Endothelial cell of umbilical vein (primary cell): ENCODE measurements at regions not wholly inside any gene's neighbourhood (a gene's known extent, or its start where the extent isn't known, plus 50 kb on each side); places are given as distances from the start of the nearest gene placed in this dataset.

Experiments
- EZH2 ChIP-seq: IDR thresholded peaks from 2 replicates; pipeline ENCODE4 v1.6.1; 2012; ENCODE audit warnings: borderline replicate concordance, low read depth, mild to moderate bottlenecking, moderate library complexity, low read length, inconsistent platforms; ENCODE audit not compliant: severe bottlenecking
- FOS ChIP-seq: IDR thresholded peaks from 2 replicates; pipeline ENCODE4 v1.6.1; 2011; ENCODE audit warnings: mild to moderate bottlenecking, low read length, moderate library complexity, borderline replicate concordance; ENCODE audit not compliant: insufficient read depth
- GATA2 ChIP-seq: IDR thresholded peaks from 2 replicates; pipeline ENCODE4 v1.7.0; 2011; ENCODE audit warnings: low read depth, mild to moderate bottlenecking, moderate library complexity, mixed read lengths, low read length; ENCODE audit not compliant: insufficient read length, insufficient read depth
- JUN ChIP-seq: IDR thresholded peaks from 2 replicates; pipeline ENCODE4 v1.6.1; 2011; ENCODE audit warnings: borderline replicate concordance, low read depth; ENCODE audit not compliant: insufficient read length, insufficient read depth
- MYC ChIP-seq: IDR thresholded peaks from one replicate; pipeline ENCODE4 v1.6.1; 2011; ENCODE audit warnings: mild to moderate bottlenecking, low read depth, low read length
- POLR2A ChIP-seq: IDR thresholded peaks from 2 replicates; pipeline ENCODE4 v1.6.1; 2012; ENCODE audit warnings: low read depth, mild to moderate bottlenecking, control low read depth, low read length
- POLR2AphosphoS5 ChIP-seq: IDR thresholded peaks from 2 replicates; pipeline ENCODE4 v1.6.1; 2012; ENCODE audit warnings: low read depth, mild to moderate bottlenecking, control low read depth, low read length, moderate library complexity; ENCODE audit not compliant: insufficient read depth
- TF ChIP-seq, protein P1 (sequence below), 2 donors: IDR thresholded peaks; 1 replicate in 1 of 2; 2 replicates in 1 of 2; pipeline ENCODE4 v1.5.1; 2011; ENCODE audit warnings: low read length in 2 of 2, mild to moderate bottlenecking in 2 of 2, moderate library complexity in 2 of 2, control low read depth in 1 of 2, inconsistent platforms in 1 of 2, low read depth in 1 of 2; ENCODE audit not compliant: insufficient read depth in 1 of 2; ENCODE audit errors: extremely low read depth in 1 of 2
- TF ChIP-seq, protein P2 (sequence below): IDR thresholded peaks from 2 replicates; pipeline ENCODE4 v1.6.1; 2011; ENCODE audit not compliant: insufficient read depth, insufficient read length

DNA sequence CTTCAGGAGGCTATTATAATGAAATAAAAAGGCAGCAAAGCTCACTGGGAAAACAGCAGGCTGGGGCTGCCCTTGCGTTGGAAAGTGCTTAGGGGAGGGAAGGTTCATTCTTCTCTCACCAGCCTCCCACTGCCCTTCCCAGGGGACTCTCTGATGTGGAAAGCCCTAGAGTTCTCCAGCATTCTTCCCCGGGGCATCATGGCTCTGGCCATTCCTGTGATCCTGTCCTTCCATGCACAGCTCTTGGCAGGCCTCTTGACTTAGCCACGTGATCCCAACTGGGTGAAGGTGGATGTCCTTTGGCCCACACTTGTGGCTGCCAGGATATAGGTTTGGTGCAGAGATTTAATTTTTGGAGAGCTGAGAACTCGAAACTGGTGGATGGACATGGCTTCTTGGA is 58.0 kb upstream of the ZNF831 start:
- TF ChIP-seq MYC (no peak), POLR2A (no peak), FOS (no peak), EZH2 (no peak), POLR2AphosphoS5 (no peak), JUN (no peak), GATA2 (no peak)
- TF ChIP-seq, protein P1, sequence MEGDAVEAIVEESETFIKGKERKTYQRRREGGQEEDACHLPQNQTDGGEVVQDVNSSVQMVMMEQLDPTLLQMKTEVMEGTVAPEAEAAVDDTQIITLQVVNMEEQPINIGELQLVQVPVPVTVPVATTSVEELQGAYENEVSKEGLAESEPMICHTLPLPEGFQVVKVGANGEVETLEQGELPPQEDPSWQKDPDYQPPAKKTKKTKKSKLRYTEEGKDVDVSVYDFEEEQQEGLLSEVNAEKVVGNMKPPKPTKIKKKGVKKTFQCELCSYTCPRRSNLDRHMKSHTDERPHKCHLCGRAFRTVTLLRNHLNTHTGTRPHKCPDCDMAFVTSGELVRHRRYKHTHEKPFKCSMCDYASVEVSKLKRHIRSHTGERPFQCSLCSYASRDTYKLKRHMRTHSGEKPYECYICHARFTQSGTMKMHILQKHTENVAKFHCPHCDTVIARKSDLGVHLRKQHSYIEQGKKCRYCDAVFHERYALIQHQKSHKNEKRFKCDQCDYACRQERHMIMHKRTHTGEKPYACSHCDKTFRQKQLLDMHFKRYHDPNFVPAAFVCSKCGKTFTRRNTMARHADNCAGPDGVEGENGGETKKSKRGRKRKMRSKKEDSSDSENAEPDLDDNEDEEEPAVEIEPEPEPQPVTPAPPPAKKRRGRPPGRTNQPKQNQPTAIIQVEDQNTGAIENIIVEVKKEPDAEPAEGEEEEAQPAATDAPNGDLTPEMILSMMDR (IDR thresholded peaks at IDR 0.05; ENCODE audit: extremely low read depth in 1 of 2, insufficient read depth in 1 of 2, low read depth in 1 of 2, low read length in 2 of 2): no peak
- TF ChIP-seq, protein P2, sequence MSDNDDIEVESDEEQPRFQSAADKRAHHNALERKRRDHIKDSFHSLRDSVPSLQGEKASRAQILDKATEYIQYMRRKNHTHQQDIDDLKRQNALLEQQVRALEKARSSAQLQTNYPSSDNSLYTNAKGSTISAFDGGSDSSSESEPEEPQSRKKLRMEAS: no peak
